ENCODE measurements at regions not wholly inside any gene's neighbourhood (a gene's known extent, or its start where the extent isn't known, plus 50 kb on each side); places are given as distances from the start of the nearest gene placed in this dataset.

- DNase-seq: no peak
- no peaks in the 10 kb centered on the region for H3K36me3 ChIP-seq
- no peak overlapping the region for H3K27ac ChIP-seq
- H3K4me1 ChIP-seq: no peaks in the 10 kb centered on the region
- H3K27me3 ChIP-seq: no peaks in the 10 kb centered on the region
- H3K9me3 ChIP-seq (replicated peaks): no peaks in the 10 kb centered on the region
- no peak overlapping the region for H3K4me3 ChIP-seq
These were observed 117.8 kb upstream of the PRICKLE2 start for GRCh38 chr3:64342940-64343688.

GRCh38 chr3:64341296-64341695, 116.0 kb upstream of the PRICKLE2 start:
- Histone ChIP-seq H3K4me3 (no peak overlapping the region), H3K27ac (no peak overlapping the region), H3K4me1 (no peaks in the 10 kb centered on the region), H3K36me3 (no peaks in the 10 kb centered on the region), H3K27me3 (no peaks in the 10 kb centered on the region), H3K9me3 (replicated peaks) (no peaks in the 10 kb centered on the region)
- peak in 1 of 2 experiments; percentile 2 for DNase-seq

GRCh38 chr3:64340641-64341101, 115.4 kb upstream of the PRICKLE2 start:
- Histone ChIP-seq H3K4me1 (no peaks in the 10 kb centered on the region), H3K27me3 (no peaks in the 10 kb centered on the region), H3K36me3 (no peaks in the 10 kb centered on the region), H3K4me3 (no peak overlapping the region), H3K27ac (no peak overlapping the region), H3K9me3 (replicated peaks) (no peaks in the 10 kb centered on the region)
- DNase-seq: no peak

- Histone ChIP-seq H3K9me3 (replicated peaks) (no peaks in the 10 kb centered on the region), H3K27me3 (no peaks in the 10 kb centered on the region), H3K27ac (no peak overlapping the region)
These were observed 111.2 kb upstream of the PRICKLE2 start for GRCh38 chr3:64336488-64336887.

GRCh38 chr3:64332459-64333350, 107.4 kb upstream of the PRICKLE2 start:
- no peak for DNase-seq
- Histone ChIP-seq H3K27me3 (no peaks in the 10 kb centered on the region), H3K4me3 (no peak overlapping the region), H3K36me3 (no peaks in the 10 kb centered on the region), H3K4me1 (no peaks in the 10 kb centered on the region), H3K27ac (no peak overlapping the region), H3K9me3 (replicated peaks) (no peaks in the 10 kb centered on the region)

More at GRCh38 chr3:64336488-64336887, 111.2 kb upstream of the PRICKLE2 start:
- DNase-seq: no peak
- Histone ChIP-seq H3K36me3 (no peaks in the 10 kb centered on the region), H3K4me1 (no peaks in the 10 kb centered on the region), H3K4me3 (no peak overlapping the region)

GRCh38 chr3:64331605-64332004, 106.3 kb upstream of the PRICKLE2 start:
- no peak for DNase-seq
- H3K9me3 ChIP-seq (replicated peaks): no peaks in the 10 kb centered on the region
- no peaks in the 10 kb centered on the region for H3K36me3 ChIP-seq
- H3K4me3 ChIP-seq: no peak overlapping the region
- H3K4me1 ChIP-seq: no peaks in the 10 kb centered on the region
- no peaks in the 10 kb centered on the region for H3K27me3 ChIP-seq
- H3K27ac ChIP-seq: no peak overlapping the region

GRCh38 chr3:64329037-64329436, 103.8 kb upstream of the PRICKLE2 start:
- Histone ChIP-seq H3K27me3 (no peaks in the 10 kb centered on the region), H3K36me3 (no peaks in the 10 kb centered on the region), H3K4me1 (no peaks in the 10 kb centered on the region), H3K9me3 (replicated peaks) (no peaks in the 10 kb centered on the region), H3K27ac (no peak overlapping the region), H3K4me3 (no peak overlapping the region)
- DNase-seq: no peak

GRCh38 chr3:64327100-64327804, 102.0 kb upstream of the PRICKLE2 start:
- H3K27ac ChIP-seq: no peak overlapping the region
- DNase-seq: peak; percentile 13 to 36

GRCh38 chr3:64321747-64322146, 96.5 kb upstream of the PRICKLE2 start:
- Histone ChIP-seq H3K27ac (no peak overlapping the region), H3K4me1 (no peaks in the 10 kb centered on the region), H3K9me3 (replicated peaks) (no peaks in the 10 kb centered on the region), H3K27me3 (no peaks in the 10 kb centered on the region), H3K36me3 (no peaks in the 10 kb centered on the region), H3K4me3 (no peak overlapping the region)
- no peak for DNase-seq

More at GRCh38 chr3:64327100-64327804, 102.0 kb upstream of the PRICKLE2 start:
- H3K36me3 ChIP-seq: no peaks in the 10 kb centered on the region
- no peaks in the 10 kb centered on the region for H3K9me3 ChIP-seq (replicated peaks)
- H3K27me3 ChIP-seq: no peaks in the 10 kb centered on the region
- no peaks in the 10 kb centered on the region for H3K4me1 ChIP-seq
- H3K4me3 ChIP-seq: no peak overlapping the region

GRCh38 chr3:64319391-64319790, 94.1 kb upstream of the PRICKLE2 start:
- Histone ChIP-seq H3K4me1 (no peaks in the 10 kb centered on the region), H3K27ac (no peak overlapping the region), H3K4me3 (no peak overlapping the region), H3K9me3 (replicated peaks) (no peaks in the 10 kb centered on the region), H3K27me3 (no peaks in the 10 kb centered on the region), H3K36me3 (no peaks in the 10 kb centered on the region)
- no peak for DNase-seq

GRCh38 chr3:64318668-64319271, 93.5 kb upstream of the PRICKLE2 start:
- H3K4me1 ChIP-seq: no peaks in the 10 kb centered on the region
- H3K4me3 ChIP-seq: no peak overlapping the region
- no peaks in the 10 kb centered on the region for H3K36me3 ChIP-seq
- no peaks in the 10 kb centered on the region for H3K27me3 ChIP-seq
- H3K27ac ChIP-seq: no peak overlapping the region
- DNase-seq: no peak
- H3K9me3 ChIP-seq (replicated peaks): no peaks in the 10 kb centered on the region

- DNase-seq: no peak
- H3K4me3 ChIP-seq: no peak overlapping the region
- no peaks in the 10 kb centered on the region for H3K4me1 ChIP-seq
- H3K27ac ChIP-seq: no peak overlapping the region
- no peaks in the 10 kb centered on the region for H3K36me3 ChIP-seq
- no peaks in the 10 kb centered on the region for H3K27me3 ChIP-seq
- no peaks in the 10 kb centered on the region for H3K9me3 ChIP-seq (replicated peaks)
These were observed 92.7 kb upstream of the PRICKLE2 start for GRCh38 chr3:64318001-64318400.

- no peak overlapping the region for H3K27ac ChIP-seq
- no peaks in the 10 kb centered on the region for H3K9me3 ChIP-seq (replicated peaks)
- H3K36me3 ChIP-seq: no peaks in the 10 kb centered on the region
- no peak overlapping the region for H3K4me3 ChIP-seq
- DNase-seq: no peak
- H3K4me1 ChIP-seq: no peaks in the 10 kb centered on the region
- H3K27me3 ChIP-seq: no peaks in the 10 kb centered on the region
These were observed 91.7 kb upstream of the PRICKLE2 start for GRCh38 chr3:64316971-64317370.

GRCh38 chr3:64311424-64312061, 86.3 kb upstream of the PRICKLE2 start:
- Histone ChIP-seq H3K4me3 (no peak overlapping the region), H3K27me3 (no peaks in the 10 kb centered on the region), H3K36me3 (no peaks in the 10 kb centered on the region), H3K9me3 (replicated peaks) (no peaks in the 10 kb centered on the region), H3K4me1 (no peaks in the 10 kb centered on the region), H3K27ac (no peak overlapping the region)
- no peak for DNase-seq
